GM12872 (cell line): ENCODE measurements at regions not wholly inside any gene's neighbourhood (a gene's known extent, or its start where the extent isn't known, plus 50 kb on each side); places are given as distances from the start of the nearest gene placed in this dataset.

Experiments used
- CTCF ChIP-seq: IDR thresholded peaks from 3 replicates; pipeline ENCODE4 v1.5.1; 2011; ENCODE audit warnings: low read depth, mild to moderate bottlenecking, low read length, moderate library complexity; ENCODE audit not compliant: insufficient read depth

- TF ChIP-seq CTCF: no peak
These were observed 150.8 kb upstream of the RIPOR2 start for GRCh38 chr6:25086500-25087091.

- no peak for TF ChIP-seq CTCF
These were observed 152.8 kb upstream of the RIPOR2 start for GRCh38 chr6:25088513-25088912.

- TF ChIP-seq CTCF: no peak
These were observed 153.7 kb upstream of the RIPOR2 start for GRCh38 chr6:25089442-25089841.

- TF ChIP-seq CTCF: no peak
These were observed 159.0 kb upstream of the RIPOR2 start for GRCh38 chr6:25094726-25095125.

GRCh38 chr6:25100288-25100687, 164.5 kb upstream of the RIPOR2 start:
- no peak for TF ChIP-seq CTCF

GRCh38 chr6:25103603-25104002, 167.8 kb upstream of the RIPOR2 start:
- no peak for TF ChIP-seq CTCF

- no peak for TF ChIP-seq CTCF
These were observed 169.5 kb upstream of the RIPOR2 start for GRCh38 chr6:25105070-25105925.
